HG02623 (cell line): ENCODE measurements at regions not wholly inside any gene's neighbourhood (a gene's known extent, or its start where the extent isn't known, plus 50 kb on each side); places are given as distances from the start of the nearest gene placed in this dataset.
"Not testable (repeated sequence)": the region's sequence is repeated elsewhere in the genome, so short reads cannot be mapped to it uniquely, and the experiment has no call there.

Experiments used
- ATAC-seq: cut with Tn5 transposase; IDR thresholded peaks from one replicate; pipeline ENCODE4 v1.9.1; 2021; ENCODE audit warnings: moderate library complexity; ENCODE audit not compliant: unreplicated experiment

DNA sequence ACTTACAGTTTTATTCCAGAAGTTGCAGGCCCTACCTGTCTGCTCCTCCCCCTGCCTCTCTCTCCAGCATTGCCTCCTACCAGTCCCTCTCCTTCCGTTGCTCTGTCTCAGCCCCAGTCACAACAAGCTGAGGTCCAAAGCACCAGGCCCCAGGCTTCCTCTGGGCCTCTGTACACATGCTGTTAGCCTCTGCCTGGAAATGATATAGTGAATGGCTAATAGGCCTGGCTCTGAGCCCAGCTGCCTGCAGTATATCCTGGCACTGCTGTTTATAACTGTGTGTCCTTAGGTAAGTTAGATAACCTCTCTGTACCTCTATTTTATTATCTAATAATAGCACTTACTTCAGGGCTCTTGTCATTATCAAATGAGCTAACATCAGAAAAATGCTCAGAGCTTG lies 114.9 kb upstream of the PWP1 start:
- ATAC-seq: no peak

DNA sequence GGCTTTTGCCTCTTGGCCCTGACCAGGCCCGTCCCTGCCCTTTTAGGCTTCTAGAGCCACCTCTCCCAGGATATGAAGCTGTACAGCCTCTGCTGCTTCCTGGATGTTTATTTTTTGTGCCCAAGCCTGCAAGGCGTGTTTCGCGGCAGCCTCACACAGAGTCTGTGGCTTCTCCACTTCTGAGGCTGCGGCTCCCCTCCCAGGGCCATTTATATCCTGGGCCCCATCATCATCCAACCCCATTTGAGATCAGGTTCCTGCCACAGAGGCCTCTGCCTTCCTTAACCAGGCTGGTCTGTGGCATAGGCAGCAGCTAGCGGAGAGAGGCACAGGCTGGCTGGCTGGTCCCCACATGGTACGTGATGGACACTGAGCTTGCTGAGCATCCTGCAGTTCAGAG lies 114.1 kb upstream of the PWP1 start:
- no peak for ATAC-seq

- no peak for ATAC-seq
Measured at GRCh38 chr12:107574691-107575090, 110.9 kb upstream of the PWP1 start.

GRCh38 chr12:107580750-107581618 lies 104.6 kb upstream of the PWP1 start:
- ATAC-seq: no peak

DNA sequence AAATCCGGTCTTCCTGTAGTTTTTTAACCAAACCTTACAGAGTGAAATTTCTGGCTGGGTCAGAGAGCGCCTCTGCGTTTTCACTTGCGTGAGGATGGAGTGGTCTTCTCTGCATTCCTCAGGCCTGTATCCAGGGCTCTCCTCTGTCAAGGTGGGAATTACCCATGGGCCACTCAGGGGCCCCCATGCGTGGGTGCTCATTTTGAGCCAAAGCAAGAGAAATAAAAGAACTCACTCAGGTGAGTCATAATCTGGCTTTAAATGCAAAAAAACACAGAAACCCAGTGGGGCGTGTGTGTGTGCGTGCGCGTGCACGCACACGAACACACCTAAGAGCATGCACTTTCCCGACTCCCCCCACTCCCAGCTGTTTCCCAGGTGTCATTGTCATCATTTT lies 104.0 kb upstream of the PWP1 start:
- ATAC-seq: no peak

DNA sequence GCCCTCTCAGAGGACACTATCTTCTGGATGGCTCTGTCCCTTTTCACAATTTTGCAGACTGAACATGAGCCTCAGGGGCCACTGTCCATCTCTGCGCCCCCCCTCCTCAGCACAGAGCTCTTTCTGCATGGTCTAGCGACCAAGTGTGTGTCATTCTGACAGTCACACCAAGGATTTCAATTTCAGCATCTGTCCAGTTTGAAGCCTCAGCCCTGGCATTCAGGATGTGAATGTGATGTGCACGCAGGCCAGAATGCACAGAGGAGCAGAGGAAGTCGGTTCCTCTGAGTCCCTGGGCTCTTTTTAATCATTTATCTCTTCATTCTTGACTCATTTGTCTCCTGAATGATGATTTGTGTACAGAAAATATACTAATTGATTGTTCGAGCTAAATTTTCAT lies 102.0 kb upstream of the PWP1 start:
- ATAC-seq: no peak

DNA sequence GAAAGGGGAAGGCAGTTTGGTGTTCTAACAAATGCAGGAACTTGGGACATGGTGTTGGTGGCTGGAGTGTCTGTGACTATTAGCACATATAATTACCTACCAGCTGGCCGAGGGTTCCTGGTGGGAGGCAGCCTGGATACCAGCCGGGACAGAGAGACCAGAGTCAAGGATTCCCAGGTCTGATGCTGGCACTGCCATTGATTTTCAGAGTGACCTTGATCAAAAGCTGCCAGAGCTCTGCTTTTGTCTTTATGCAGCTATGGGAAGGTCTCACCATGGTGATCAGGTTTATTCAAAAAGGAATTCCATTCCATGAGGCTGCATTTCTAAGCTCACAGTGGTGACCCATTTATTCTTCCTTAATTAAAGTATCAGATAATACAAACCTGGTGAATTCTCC lies 101.0 kb upstream of the PWP1 start:
- ATAC-seq: no peak

GRCh38 chr12:107586256-107586970 lies 99.2 kb upstream of the PWP1 start:
- no peak for ATAC-seq

- ATAC-seq: no peak
Measured at GRCh38 chr12:107590413-107590812, 95.2 kb upstream of the PWP1 start.

DNA sequence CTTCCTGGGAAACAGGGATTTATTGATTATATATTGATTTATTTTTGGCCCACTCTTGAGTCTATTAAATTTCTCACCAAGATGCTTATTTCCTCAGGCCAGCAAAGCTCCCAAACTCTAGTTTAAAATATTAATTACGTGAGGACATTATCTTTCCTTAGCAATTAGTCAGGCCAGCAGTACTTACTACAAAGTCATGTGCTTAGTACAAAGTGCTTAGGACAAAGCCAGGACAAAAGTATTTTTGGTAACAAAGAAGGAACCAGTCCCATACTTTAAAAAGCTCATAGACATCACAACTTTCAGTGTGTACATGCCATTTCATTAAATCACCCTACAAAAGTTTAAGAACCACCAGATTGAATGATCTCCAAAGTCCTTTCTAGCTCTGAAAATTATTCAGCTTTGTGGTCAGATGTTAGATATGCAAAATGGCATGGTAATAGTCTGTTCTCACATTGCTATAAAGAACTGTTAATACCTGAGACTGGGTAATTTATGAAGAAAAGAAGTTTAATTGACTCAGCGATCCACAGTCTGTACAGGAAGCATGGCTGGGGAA lies 94.7 kb upstream of the PWP1 start:
- ATAC-seq: no peak

DNA sequence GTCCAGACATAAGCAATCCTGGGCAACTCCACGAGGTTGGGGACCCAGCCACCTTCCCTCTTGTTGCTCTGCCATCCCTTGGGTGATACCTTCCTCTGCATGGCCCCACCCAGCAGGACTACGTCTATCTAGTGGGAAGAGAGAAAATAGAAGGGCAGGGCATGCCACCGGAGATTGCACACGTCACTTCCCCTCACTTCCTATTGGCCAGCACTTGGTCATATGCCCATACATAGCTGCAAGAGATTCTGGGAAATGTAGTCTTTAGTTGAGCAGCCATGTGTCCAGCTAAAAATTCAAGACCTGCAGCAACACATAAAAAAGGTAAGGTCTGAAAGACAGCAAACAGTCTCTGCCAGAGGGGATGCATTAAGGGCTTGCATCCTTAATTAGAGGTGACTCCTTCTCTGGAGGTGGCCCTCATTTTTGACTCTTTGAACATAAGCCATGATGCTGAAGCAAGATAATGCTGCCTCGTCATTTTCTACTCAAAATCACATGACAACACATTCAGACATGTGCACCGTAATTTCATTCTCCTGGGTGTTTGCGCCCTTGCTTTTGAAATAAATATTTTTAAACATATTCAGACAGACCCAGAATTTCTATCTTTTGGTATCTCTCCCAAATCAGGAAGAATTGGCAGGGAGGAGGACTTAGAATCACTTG lies 91.8 kb upstream of the PWP1 start:
- no peak for ATAC-seq

GRCh38 chr12:107594995-107595394 lies 90.6 kb upstream of the PWP1 start:
- ATAC-seq: no peak

- no peak for ATAC-seq
Measured at GRCh38 chr12:107597695-107598410, 87.7 kb upstream of the PWP1 start.

DNA sequence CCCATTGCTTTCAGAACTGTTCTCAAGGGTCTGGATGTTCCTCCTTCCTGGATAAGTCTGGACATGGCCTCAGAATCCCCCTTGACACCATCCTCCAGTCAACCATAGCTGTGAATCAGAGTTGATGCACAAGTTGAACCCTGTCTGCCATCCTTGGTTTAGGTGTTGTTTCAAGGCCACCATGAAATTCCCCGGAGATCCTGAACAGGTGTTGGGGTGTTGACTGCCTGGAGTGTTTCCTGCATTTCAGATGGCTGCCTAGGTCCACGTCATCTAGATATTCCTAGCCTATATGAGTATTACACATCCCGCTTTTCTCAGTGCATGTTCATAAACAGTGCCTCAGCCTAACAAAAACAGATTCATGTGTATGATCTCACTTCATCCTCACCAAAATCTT lies 86.7 kb upstream of the PWP1 start:
- no peak for ATAC-seq

DNA sequence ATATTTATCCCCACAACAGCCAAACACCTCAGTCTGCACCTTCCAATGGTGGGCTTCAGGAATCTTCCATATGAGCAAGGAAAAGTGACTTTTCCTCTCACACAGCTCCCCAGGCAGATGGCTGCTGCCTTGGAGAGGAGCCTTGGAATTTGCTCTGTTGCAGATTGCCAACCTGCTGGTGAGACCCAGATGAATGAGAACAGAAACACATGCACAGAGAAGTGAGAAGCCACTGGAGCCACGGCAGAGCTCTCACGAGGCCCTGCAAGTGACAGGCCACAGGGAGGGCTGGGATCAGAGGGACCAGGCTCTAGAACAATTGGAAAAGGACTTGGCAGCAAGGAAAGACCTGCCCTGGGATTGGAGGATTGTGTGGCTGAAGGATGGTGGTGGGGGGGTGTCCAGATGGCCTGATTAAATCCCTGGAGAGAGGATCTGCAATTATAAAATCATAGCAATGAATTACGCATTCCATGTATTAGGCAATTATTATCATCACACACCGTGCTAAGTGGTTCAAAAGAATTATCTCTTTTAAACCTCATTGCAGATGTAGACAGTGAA lies 84.9 kb upstream of the PWP1 start:
- ATAC-seq: no peak

DNA sequence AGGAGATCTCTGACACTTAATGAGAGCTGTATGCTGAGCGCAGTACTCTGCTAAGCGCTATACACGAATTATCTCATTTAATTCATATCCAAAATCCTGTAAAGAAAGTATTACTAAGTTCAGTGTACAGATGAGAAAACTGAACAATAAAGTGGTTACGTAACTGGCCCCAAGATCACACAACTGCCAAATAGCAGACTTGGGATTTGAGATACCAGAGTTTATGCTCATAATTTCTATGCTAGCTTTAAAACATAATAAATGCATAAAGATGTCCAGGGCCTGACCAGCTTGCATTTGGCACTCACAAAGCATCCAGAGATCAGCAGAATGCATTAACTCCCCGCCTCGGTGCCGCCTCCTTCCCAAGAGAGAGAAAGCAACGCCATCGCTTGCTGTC lies 83.2 kb upstream of the PWP1 start:
- ATAC-seq: no peak

DNA sequence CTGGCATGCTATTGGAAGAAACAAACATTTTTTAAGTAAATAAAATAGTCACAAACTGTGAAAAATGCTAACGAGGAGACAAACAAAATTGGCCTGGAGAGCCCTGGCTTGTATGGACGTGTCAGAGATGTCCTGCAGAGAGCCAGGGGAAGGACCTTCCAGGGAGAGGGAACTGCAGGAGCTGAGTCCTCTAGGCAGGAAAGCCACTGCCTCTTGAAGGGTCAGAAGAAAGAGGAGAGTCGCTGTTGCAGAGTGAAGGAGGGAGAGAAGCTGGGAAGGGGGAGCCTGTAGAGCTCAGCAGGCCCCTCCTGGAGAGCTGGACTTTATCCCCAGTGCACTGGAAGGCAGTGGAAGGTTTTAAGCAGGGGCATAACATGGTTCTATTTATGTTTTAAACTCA lies 80.3 kb upstream of the PWP1 start:
- no peak for ATAC-seq

DNA sequence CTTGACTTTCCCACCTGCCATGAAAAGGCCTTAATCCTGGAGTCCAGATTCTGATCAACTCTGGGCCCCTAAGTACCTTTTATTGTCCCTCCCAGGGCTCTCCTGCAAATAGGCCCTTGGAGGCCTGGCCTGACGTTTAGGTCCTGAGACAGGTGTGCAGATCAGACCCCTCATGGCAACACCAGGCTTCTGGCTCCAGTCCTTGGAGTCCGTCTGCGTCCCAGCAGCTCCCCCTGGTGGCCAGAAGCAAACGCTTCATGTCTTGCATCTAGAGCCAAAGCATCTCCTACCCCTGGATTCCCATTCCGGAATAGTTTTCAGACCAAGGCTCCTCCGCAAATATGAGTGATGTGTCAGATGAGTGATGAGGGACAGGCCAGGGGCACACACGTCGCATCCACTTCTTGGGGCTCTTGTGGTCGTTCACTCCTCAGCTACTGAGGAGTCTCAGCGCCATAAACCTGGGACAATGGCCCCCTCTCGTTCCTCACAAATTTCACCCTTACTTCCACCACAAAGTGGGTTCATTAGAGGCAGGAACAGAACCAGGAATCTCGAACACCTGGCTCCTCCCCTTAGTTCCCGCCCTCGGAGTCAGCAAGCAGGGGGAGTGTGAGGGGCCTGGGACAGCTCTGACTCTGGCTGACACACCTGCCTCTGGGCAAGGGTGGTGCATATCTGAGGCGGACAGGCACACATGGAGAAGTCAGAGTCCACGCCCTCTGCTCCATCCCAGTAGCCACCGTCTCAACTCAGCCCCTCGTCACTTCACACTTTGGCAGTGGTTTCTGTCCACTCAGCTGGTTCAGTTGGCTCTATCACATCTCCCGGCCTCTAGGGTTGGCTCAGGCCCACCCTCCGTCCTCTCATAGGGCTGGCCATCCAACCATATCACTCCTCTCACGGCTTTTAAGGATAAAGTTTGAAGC lies 77.9 kb upstream of the PWP1 start:
- no peak for ATAC-seq

GRCh38 chr12:107608779-107609178 lies 76.8 kb upstream of the PWP1 start:
- not testable (repeated sequence) for ATAC-seq
